ENCODE measurements at regions not wholly inside any gene's neighbourhood (a gene's known extent, or its start where the extent isn't known, plus 50 kb on each side); places are given as distances from the start of the nearest gene placed in this dataset.

DNA sequence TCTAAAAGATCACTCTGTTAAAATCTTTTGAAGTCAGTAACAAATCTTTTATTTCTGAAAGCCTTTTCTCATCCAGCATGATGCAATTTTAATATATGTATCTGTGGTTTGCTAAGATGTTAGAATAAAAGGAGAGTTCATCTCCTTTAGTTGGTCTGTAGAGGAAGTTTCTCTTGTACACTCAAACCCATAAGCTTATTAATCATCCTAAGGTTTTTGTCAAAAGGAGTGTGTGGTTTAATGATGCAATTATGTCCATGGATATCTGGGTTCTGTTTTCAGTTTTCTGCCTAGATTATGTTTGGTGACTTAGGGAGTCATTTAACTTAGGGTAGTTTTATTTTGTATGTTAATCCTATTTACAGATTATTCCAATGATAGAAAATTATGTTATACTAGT is 52.1 kb upstream of the NDST4 start:
- TF ChIP-seq POLR2A (IDR thresholded peaks at IDR 0.05; ENCODE audit: low read depth, low read length) (no peak), TAF1 (IDR thresholded peaks at IDR 0.05; ENCODE audit: borderline replicate concordance, low read depth, low read length) (no peak)
